Mesendoderm (in vitro differentiated cells): ENCODE measurements at regions not wholly inside any gene's neighbourhood (a gene's known extent, or its start where the extent isn't known, plus 50 kb on each side); places are given as distances from the start of the nearest gene placed in this dataset. TPM values are rescaled to one million over a fixed set of nuclear protein-coding genes. Genes with fewer than 3 reads are reported as not detected.

Source experiments
- small RNA-seq: library from polyadenylated mRNA; stranded (forward); fragments of <200 nt; extraction: miRNeasy Mini kit (QIAGEN cat#:217004); gene quantifications from one replicate; pipeline ENCODE3, GENCODE V24; 2013; ENCODE audit not compliant: insufficient read depth

Small RNA genes lying in the stretch of these regions (small RNA-seq; reads per million reads assigned to genes)
- not detected for gene MRPS36P2
